GM12864 (cell line): ENCODE measurements at regions not wholly inside any gene's neighbourhood (a gene's known extent, or its start where the extent isn't known, plus 50 kb on each side); places are given as distances from the start of the nearest gene placed in this dataset.

Source experiments
- DNase-seq: peaks from one replicate; pipeline ENCODE4 v3.0.0-alpha.2; 2011; ENCODE audit warnings: low read depth
- H3K4me3 ChIP-seq: 2 replicates; pipeline ENCODE4 v1.5.1; 2011; ENCODE audit warnings: mild to moderate bottlenecking, low read depth, low read length, control low read depth
- CTCF ChIP-seq: IDR thresholded peaks from 2 replicates; pipeline ENCODE4 v1.5.1; 2011; ENCODE audit warnings: low read depth, mild to moderate bottlenecking, moderate library complexity, low read length, control low read depth, inconsistent platforms; ENCODE audit errors: missing control alignments

GRCh38 chr2:74065456-74065855, 80.7 kb downstream of the TET3 start:
- no peak for TF ChIP-seq CTCF
- DNase-seq, result no peak
- no peak overlapping the region for H3K4me3 ChIP-seq

DNA sequence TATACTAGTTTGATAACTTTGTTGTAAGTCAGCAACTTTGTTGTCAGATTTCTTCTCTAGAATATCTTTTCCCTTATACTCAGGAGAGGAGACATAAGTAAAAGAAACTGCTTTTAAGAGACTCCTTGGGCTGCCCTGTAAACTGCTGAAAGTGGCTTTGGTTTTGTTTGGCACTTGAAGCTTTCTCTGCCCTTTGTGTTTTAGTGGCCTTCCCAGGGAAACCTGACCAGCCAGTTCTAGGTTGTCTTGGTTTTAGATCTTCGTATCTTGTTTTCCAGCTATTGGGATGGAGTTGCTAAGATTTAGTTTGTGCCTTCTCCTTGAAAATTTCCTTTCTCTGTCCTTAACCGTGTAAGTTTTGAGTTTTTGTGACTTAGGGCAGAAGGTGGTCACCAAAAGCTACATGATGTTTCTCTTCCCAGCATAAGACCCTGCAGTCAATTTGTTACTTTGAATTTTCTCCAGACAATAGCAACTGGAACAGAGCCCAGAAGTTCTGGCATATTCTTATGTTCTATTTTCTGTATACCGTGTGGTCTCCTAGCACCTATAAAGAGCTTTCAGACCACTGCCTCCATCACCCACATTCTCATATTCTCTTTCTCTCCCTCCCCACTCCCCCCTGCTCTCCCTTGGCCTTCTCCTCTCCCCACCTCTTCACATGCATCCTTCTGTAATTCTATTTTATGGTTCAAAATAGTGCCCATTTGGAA, 81.1 kb downstream of the BOLA3 start:
- H3K4me3 ChIP-seq, result no peak overlapping the region
- TF ChIP-seq CTCF, result no peak
- DNase-seq, result no peak

- no peak overlapping the region for H3K4me3 ChIP-seq
- DNase-seq, result no peak
- no peak for TF ChIP-seq CTCF
Observed at GRCh38 chr2:74067221-74067747, 80.4 kb downstream of the BOLA3 start.

GRCh38 chr2:74070991-74071390, 76.7 kb downstream of the BOLA3 start:
- H3K4me3 ChIP-seq, result no peak overlapping the region
- TF ChIP-seq CTCF, result no peak
- DNase-seq, result no peak

- H3K4me3 ChIP-seq, result no peak overlapping the region
- no peak for TF ChIP-seq CTCF
- no peak for DNase-seq
Observed at GRCh38 chr2:74071426-74071825, 76.3 kb downstream of the BOLA3 start.

DNA sequence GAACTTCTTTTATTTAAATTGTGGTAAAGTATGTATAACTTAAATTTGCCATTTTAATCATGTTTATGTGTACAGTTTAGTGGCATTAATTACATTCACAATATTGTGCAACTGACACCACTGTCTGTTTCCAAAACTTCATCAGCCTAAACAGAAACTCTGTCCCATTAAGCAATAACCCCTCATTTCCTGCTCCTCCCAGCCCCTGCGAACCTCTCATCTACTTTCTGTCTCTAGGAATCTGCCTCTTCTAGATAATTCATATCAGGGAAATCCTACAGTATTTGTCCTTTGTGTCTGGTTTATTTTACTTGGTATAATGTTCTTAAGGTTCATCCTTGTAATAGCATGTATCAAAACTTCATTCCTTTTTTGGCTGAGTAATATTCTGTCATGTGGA, 75.1 kb downstream of the BOLA3 start:
- no peak for DNase-seq
- no peak overlapping the region for H3K4me3 ChIP-seq
- no peak for TF ChIP-seq CTCF

GRCh38 chr2:74074487-74074886, 73.2 kb downstream of the BOLA3 start:
- no peak for TF ChIP-seq CTCF
- no peak for DNase-seq
- no peak overlapping the region for H3K4me3 ChIP-seq
